Central memory CD4-positive, alpha-beta T cell (primary cell): ENCODE measurements at regions not wholly inside any gene's neighbourhood (a gene's known extent, or its start where the extent isn't known, plus 50 kb on each side); places are given as distances from the start of the nearest gene placed in this dataset.

Experiments
- DNase-seq: peaks from one replicate; pipeline ENCODE4 v3.0.0; 2022

- DNase-seq, result no peak
Measured at GRCh38 chr2:204445149-204445548, 100.1 kb upstream of the PARD3B start.

- no peak for DNase-seq
Measured at GRCh38 chr2:204447722-204448121, 97.6 kb upstream of the PARD3B start.

- DNase-seq, result no peak
Measured at GRCh38 chr2:204449977-204450376, 95.3 kb upstream of the PARD3B start.

GRCh38 chr2:204451766-204452165, 93.5 kb upstream of the PARD3B start:
- DNase-seq, result no peak

GRCh38 chr2:204452464-204453023, 92.7 kb upstream of the PARD3B start:
- DNase-seq, result no peak

DNA sequence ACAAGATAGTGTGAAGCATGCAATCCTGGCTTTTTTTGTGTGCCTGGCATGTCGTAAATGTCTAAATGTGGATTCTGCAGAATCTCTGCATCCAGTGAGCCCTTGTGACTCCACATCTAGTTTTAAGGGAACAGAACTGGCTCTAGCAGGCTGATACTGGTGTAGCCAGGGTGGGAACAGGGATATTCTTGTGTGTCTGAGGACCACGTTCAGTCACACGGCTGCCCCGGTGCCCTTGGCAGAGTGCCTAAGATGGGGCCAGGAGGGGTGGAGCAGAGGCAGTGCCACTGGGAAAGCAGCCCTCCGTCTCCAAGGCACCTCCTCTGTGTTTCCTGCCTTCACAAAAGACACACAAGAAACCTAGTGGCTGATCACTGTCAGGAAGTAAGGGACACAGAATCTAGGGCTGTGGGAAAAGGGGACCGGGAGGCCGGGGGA, 91.5 kb upstream of the PARD3B start:
- no peak for DNase-seq

- DNase-seq, result no peak
Measured at GRCh38 chr2:204454672-204455380, 90.4 kb upstream of the PARD3B start.

GRCh38 chr2:204468746-204469429, 76.4 kb upstream of the PARD3B start:
- no peak for DNase-seq

DNA sequence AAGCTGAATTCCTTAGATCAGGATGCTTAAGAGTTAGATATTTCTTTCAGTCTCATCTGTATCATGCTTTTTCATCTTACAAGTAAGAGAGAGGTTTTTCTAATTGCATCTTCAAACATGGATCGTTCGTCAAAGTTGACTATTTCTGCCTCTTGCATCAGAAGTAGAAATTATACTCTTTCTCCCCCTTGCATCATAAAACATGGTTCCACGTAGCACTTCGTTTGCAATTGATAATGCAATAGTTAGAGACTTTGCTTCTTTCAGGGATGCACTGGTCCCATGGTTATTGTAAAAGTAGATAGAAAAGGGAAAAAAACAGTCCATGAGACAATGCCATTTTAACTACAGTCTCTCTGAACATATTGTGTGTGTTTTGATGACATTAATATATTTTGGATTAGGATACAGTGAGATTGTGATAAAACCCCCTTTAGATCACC, 75.1 kb upstream of the PARD3B start:
- DNase-seq, result no peak

GRCh38 chr2:204470621-204471196, 74.6 kb upstream of the PARD3B start:
- DNase-seq, result no peak

DNA sequence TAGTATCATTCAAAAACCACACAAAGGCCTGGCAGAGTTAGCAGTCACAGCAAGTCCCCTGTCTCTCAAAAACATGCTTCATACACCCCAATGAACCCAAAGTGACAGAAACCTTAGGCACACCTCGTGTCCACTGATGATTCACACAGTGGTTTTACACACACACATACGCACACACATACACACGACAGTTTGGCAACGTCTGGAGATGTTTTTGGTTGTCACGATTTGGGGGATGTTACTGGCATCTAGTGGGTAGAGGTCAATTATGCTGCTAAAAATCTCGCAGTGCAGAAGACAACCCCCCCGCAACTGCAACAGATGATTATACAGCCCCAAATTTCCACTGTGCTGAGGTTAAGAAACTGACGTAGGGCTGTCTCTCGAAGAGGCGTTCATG, 72.9 kb upstream of the PARD3B start:
- DNase-seq, result no peak

DNA sequence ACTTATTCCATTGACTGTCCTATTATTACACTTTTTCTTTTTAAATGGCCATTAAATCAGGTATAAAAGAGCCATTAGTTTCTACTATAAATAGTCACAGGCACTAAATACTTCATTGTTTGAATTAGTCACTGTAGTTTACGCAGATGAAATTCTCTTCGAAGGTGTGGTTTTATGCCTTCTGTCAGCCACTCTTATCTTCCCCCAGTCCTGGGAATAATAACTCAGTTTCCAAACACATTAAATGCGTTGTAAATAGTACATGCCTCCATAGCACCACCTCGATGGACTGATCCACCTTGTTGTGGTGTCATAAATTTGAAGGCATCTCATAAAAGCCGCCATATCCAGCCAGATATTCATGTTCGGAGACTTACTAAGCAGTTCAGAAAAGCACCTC, 72.1 kb upstream of the PARD3B start:
- no peak for DNase-seq

- DNase-seq, result no peak
Measured at GRCh38 chr2:204475399-204475798, 69.9 kb upstream of the PARD3B start.

DNA sequence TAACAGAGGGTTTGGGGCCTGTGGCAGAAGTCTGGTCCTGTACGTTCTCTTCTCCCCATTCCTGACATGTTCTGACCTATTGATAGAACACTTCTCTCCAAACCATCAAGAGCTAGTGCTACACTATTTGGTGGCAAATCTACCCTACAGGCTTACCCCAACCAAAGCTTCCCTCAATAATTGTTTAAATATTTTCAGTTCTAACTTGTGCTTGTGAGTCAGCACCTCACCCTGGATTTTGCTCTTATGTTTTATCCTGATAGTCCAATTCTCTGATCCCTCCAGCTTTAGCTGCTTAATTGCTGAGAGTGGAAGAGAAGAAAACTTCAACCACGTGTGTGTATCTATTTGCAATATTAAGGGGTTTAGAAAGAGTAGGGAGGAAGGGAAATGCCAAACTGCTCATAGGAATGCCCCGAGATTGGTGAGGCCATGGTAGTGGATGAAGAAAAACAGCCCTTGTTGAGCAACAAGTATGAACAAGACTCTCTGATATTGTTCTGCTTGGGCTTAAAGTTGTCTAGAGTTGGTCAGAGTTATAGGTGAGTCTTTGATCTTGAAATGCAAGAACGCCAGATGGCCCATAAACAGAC, 67.8 kb upstream of the PARD3B start:
- no peak for DNase-seq

DNA sequence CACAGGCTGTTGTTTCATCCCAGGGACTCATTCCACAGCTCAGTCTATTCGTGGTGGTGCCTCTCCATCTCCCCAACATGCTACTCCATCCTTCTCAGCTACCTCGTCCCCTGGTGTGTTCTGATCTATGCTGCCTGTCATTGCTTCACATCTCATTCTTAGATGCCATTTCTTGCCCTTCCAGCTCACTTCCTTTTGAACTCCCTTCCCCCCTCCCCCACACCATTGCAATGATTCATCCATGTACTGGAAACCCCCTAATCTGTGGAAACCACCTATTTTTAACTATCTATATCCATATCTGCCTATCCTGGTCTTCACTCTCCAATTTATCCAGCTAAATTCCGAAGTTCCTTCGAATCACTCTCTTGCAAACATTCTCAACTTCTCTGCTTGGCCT, 65.7 kb upstream of the PARD3B start:
- no peak for DNase-seq

- no peak for DNase-seq
Measured at GRCh38 chr2:204480676-204481075, 64.6 kb upstream of the PARD3B start.

- no peak for DNase-seq
Measured at GRCh38 chr2:204483608-204484081, 61.6 kb upstream of the PARD3B start.

GRCh38 chr2:204486321-204486720, 59.0 kb upstream of the PARD3B start:
- DNase-seq, result no peak

DNA sequence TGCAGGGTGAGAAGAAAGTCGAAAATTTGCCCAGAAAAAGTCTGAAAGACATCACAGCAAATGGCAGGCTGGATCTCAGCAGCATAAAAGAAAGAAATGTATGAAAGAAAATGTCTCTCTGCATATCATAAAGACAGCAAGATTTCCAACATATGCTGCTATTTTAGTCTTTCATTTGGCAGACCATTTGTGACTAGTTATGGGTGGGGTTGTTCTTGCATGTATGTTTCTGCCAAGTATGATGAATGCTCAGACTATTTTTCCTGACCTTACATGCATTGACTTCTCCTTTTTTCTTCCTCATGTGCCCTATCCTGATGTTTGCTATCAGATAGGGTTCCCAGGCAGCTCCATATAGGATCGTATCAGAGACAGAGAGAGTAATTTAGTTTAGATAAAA, 58.5 kb upstream of the PARD3B start:
- no peak for DNase-seq

GRCh38 chr2:204487447-204488229, 57.6 kb upstream of the PARD3B start:
- no peak for DNase-seq

GRCh38 chr2:204491528-204491927, 53.7 kb upstream of the PARD3B start:
- no peak for DNase-seq

GRCh38 chr2:204492417-204492816, 52.9 kb upstream of the PARD3B start:
- DNase-seq, result no peak
